Thymus (tissue), 11 donors: ENCODE measurements at regions not wholly inside any gene's neighbourhood (a gene's known extent, or its start where the extent isn't known, plus 50 kb on each side); places are given as distances from the start of the nearest gene placed in this dataset.

Experiments used
- DNase-seq, 9 donors: peaks; one replicate each; pipeline ENCODE4 v3.0.0-alpha.2; 2013; ENCODE audit warnings: low spot score in 9 of 9, low read depth in 6 of 9, missing footprints in 1 of 9
- H3K27ac ChIP-seq, 2 donors: one replicate each; pipeline ENCODE4 v1.5.1; 2013; ENCODE audit warnings: control low read depth in 1 of 2, low read depth in 1 of 2, low read length in 1 of 2, mild to moderate bottlenecking in 1 of 2, moderate library complexity in 1 of 2
- H3K27me3 ChIP-seq, 2 donors: one replicate each; pipeline ENCODE4 v1.5.1; 2013; ENCODE audit warnings: low read length in 1 of 2; ENCODE audit not compliant: control insufficient read depth in 2 of 2, insufficient read depth in 1 of 2
- H3K36me3 ChIP-seq, 2 donors: one replicate each; pipeline ENCODE4 v1.5.1; 2013; ENCODE audit warnings: low read length in 1 of 2, mild to moderate bottlenecking in 1 of 2, moderate library complexity in 1 of 2; ENCODE audit not compliant: control insufficient read depth in 2 of 2, insufficient read depth in 2 of 2
- H3K4me1 ChIP-seq, 2 donors: one replicate each; pipeline ENCODE4 v1.5.1; 2013; ENCODE audit warnings: low read length in 2 of 2; ENCODE audit not compliant: control insufficient read depth in 2 of 2, insufficient read depth in 2 of 2
- H3K4me3 ChIP-seq, 2 donors: one replicate each; pipeline ENCODE4 v1.5.1; 2013; ENCODE audit warnings: low read length in 2 of 2, control low read depth in 1 of 2, mild to moderate bottlenecking in 1 of 2
- H3K9me3 ChIP-seq, 2 donors: one replicate each; pipeline ENCODE4 v1.5.1; 2013; ENCODE audit warnings: low read length in 1 of 2, mild to moderate bottlenecking in 1 of 2; ENCODE audit not compliant: control insufficient read depth in 2 of 2, insufficient read depth in 1 of 2
- WGBS: extraction: QIAGEN DNeasy Blood & Tissue Kit; methylation state at CpG from one replicate; pipeline ENCODE4 v1.1.7; 2013; 5-methylcytosine and 5-hydroxymethylcytosine counted together
- donor health status: healthy.

DNA sequence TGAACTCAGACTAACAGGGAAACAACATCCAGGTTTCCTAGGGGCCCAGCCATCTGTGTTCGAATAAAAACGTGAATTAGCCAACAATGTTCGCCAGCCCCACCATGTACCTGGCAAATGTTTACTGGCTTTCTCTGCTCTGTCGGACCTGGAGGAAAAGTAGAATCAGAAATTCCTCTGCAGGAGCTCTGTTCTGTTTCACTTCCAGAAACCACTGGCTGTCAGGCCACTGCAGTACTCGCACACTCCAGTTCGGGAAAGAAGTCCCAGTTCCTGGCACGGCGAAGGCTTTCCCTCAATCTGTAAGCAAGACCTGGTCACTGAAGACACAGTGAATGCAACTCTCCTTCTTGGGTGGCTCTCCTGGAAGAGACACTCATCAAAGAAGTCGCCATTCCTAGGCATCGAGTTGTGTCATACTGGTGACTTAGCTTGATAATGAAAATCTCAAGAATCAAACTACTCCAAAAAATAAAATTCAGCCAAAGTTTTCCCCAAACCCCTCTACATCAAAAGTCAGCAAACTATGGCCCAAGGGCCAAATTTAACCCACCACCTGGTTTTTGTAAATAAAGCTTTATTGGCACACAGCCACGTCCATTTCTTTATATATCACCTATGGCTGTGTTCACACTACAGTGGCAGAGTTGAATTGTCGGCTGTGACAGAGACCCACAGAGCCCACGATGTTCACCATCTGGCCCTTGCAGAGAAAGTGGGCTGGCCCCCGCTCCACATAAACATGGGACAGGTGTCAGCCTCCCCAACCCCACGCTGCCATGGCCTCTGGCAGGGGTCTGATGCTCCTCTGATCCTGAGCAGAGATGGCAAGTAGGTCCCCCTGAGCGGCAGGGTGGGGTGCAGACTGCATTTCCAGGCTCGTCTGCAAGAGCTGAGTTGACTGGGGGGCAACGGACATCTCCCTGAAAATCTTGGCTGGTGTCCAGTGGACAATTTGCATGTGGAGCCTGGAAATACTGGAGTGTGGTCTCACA lies 189.2 kb upstream of the DIO3 start:
- no peak for DNase-seq
- H3K4me1 ChIP-seq, result no peaks in the 10 kb centered on the region
- H3K36me3 ChIP-seq, result no peaks in the 10 kb centered on the region
- H3K27me3 ChIP-seq, result peaks cover 0 to 2% of the 10 kb centered on the region in 2 donors
- H3K27ac ChIP-seq, result no peak overlapping the region
- no peak overlapping the region for H3K4me3 ChIP-seq
- H3K9me3 ChIP-seq, result no peaks in the 10 kb centered on the region
- 92% methylated on average over 18 of the region's 18 CpGs for WGBS

- no peak for DNase-seq
- Histone ChIP-seq H3K27me3 (peaks cover 0 to 3% of the 10 kb centered on the region in 2 donors), H3K9me3 (no peaks in the 10 kb centered on the region), H3K4me1 (no peaks in the 10 kb centered on the region), H3K27ac (no peak overlapping the region), H3K4me3 (no peak overlapping the region), H3K36me3 (no peaks in the 10 kb centered on the region)
- WGBS, result 81% methylated on average over 16 of the region's 16 CpGs
Measured at GRCh38 chr14:101372894-101373620, 188.2 kb upstream of the DIO3 start.

- Histone ChIP-seq H3K4me1 (no peaks in the 10 kb centered on the region), H3K27me3 (peaks cover 0 to 3% of the 10 kb centered on the region in 2 donors), H3K27ac (no peak overlapping the region), H3K9me3 (no peaks in the 10 kb centered on the region), H3K36me3 (no peaks in the 10 kb centered on the region), H3K4me3 (no peak overlapping the region)
- WGBS, result 93% methylated on average over 22 of the region's 22 CpGs
- no peak for DNase-seq
Measured at GRCh38 chr14:101373690-101374295, 187.5 kb upstream of the DIO3 start.

GRCh38 chr14:101374373-101375338 lies 186.6 kb upstream of the DIO3 start:
- Histone ChIP-seq H3K27me3 (peaks cover 0 to 3% of the 10 kb centered on the region in 2 donors), H3K9me3 (no peaks in the 10 kb centered on the region), H3K4me3 (no peak overlapping the region), H3K4me1 (no peaks in the 10 kb centered on the region), H3K36me3 (no peaks in the 10 kb centered on the region), H3K27ac (no peak overlapping the region)
- no peak for DNase-seq
- 91% methylated on average over 19 of the region's 19 CpGs for WGBS

DNA sequence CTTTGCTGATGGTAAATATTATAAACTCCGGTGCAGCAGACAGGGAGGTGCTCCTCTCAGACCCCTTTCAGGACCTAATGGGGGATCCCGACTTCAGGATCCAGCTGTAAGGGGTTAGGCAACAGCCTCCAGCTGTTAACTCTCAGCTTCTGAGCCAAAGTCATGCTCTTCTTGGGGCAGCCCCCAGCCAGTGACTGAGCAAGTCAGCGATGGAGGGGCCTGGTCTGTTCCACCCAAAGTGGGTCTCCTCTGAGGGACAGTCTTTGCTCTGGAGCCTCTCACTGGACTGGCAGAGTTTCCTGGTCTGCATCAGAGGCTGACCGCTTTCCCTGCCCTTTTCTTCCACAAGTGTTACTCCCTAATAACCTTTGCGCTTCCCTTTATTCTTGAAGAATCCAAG lies 184.2 kb upstream of the DIO3 start:
- no peaks in the 10 kb centered on the region for H3K9me3 ChIP-seq
- H3K36me3 ChIP-seq, result no peaks in the 10 kb centered on the region
- H3K27ac ChIP-seq, result no peak overlapping the region
- WGBS, result 91% methylated on average over 5 of the region's 5 CpGs
- H3K4me3 ChIP-seq, result no peak overlapping the region
- H3K4me1 ChIP-seq, result no peaks in the 10 kb centered on the region
- DNase-seq, result no peak
- peaks cover 0 to 3% of the 10 kb centered on the region in 2 donors for H3K27me3 ChIP-seq

DNA sequence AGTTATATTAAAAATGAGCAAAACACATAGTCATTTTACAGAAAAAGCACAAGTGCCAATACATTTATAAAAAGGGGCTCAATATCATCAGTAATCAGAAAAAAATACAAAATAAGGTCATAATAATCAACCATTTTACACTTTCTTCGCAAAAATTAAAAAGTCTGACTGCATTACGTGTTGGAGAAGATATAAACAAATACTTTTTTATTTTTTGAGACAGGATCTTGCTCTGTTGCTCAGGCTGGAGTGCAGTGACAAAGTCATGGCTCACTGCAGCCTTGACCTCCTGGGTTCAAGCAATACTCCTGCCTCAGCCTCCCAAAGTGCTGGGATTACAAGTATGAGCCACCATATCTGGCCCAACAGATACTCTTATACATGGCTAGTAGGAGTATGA lies 181.5 kb upstream of the DIO3 start:
- Histone ChIP-seq H3K36me3 (no peaks in the 10 kb centered on the region), H3K27me3 (peaks cover 0 to 3% of the 10 kb centered on the region in 2 donors), H3K4me3 (no peak overlapping the region), H3K27ac (no peak overlapping the region), H3K4me1 (no peaks in the 10 kb centered on the region), H3K9me3 (no peaks in the 10 kb centered on the region)
- WGBS, result 68% methylated on average over 2 of the region's 2 CpGs
- DNase-seq, result no peak

DNA sequence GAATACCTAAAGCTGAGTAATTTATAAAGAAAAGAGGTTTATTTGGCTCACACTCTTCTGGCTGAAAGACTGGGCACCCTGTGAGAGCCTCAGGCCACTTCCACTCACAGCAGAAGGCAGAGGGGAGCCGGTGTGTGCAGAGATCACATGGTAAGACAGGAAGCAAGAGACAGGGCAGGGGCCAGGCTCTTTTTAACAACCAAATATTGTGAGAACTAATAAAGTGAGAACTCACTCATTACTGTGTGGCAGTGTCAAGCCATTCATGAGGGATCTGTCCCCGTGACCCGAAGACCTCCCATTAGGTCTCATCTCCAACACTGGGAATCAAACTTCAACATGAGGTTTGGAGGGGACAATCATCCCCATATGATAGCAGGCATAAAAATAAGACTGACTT lies 180.8 kb upstream of the DIO3 start:
- Histone ChIP-seq H3K36me3 (no peaks in the 10 kb centered on the region), H3K27me3 (peaks cover 0 to 3% of the 10 kb centered on the region in 2 donors), H3K4me3 (no peak overlapping the region), H3K9me3 (no peaks in the 10 kb centered on the region), H3K4me1 (no peaks in the 10 kb centered on the region), H3K27ac (no peak overlapping the region)
- no peak for DNase-seq
- 83% methylated on average over 3 of the region's 3 CpGs for WGBS

GRCh38 chr14:101380940-101381339 lies 180.4 kb upstream of the DIO3 start:
- H3K9me3 ChIP-seq, result no peaks in the 10 kb centered on the region

More at GRCh38 chr14:101380940-101381339, 180.4 kb upstream of the DIO3 start:
- no peak for DNase-seq
- no peaks in the 10 kb centered on the region for H3K4me1 ChIP-seq
- no peaks in the 10 kb centered on the region for H3K36me3 ChIP-seq
- H3K4me3 ChIP-seq, result no peak overlapping the region
- peaks cover 0 to 3% of the 10 kb centered on the region in 2 donors for H3K27me3 ChIP-seq
- no peak overlapping the region for H3K27ac ChIP-seq
